Activated CD8-positive, alpha-beta T cell treated with anti-CD3 and anti-CD28 coated beads for 36 hours (primary cell): ENCODE measurements at regions not wholly inside any gene's neighbourhood (a gene's known extent, or its start where the extent isn't known, plus 50 kb on each side); places are given as distances from the start of the nearest gene placed in this dataset.

ENCODE experiments used
- ATAC-seq: fragments of 200-7000 bp; cut with Tn5 transposase; one replicate; pipeline ENCODE4 v1.10.0; 2021; ENCODE audit warnings: mild to moderate bottlenecking, moderate library complexity
- CTCF ChIA-PET: fragments of 350-600 bp; sonication (Branson Sonifier 250); formaldehyde crosslinking; loops from one replicate; lab custom pipeline; 2021; ENCODE audit warnings: antibody characterized with exemption; lab: Charles Lee
- POLR2A ChIA-PET: fragments of 350-600 bp; sonication (Branson Sonifier 250); formaldehyde crosslinking; loops from one replicate; lab custom pipeline; 2021; ENCODE audit warnings: antibody characterized with exemption; lab: Charles Lee
- DNase-seq: peaks from one replicate; pipeline ENCODE4 v3.0.0-alpha.2; 2020
- H3K27ac Mint-ChIP-seq: one replicate; pipeline ENCODE4 v1.8.0; 2021; ENCODE audit warnings: mild to moderate bottlenecking, mixed read lengths
- H3K27me3 Mint-ChIP-seq: one replicate; pipeline ENCODE4 v1.8.0; 2021; ENCODE audit warnings: mixed read lengths
- H3K36me3 Mint-ChIP-seq: one replicate; pipeline ENCODE4 v1.8.0; 2021; ENCODE audit warnings: low read depth, mixed read lengths
- H3K4me1 Mint-ChIP-seq: one replicate; pipeline ENCODE4 v1.8.0; 2021; ENCODE audit warnings: low read depth, mixed read lengths
- H3K4me3 Mint-ChIP-seq: one replicate; pipeline ENCODE4 v1.8.0; 2021; ENCODE audit warnings: mild to moderate bottlenecking, moderate library complexity, mixed read lengths
- H3K9me3 Mint-ChIP-seq: one replicate; pipeline ENCODE4 v1.8.0; 2021; ENCODE audit warnings: mixed read lengths
- CTCF ChIP-seq: fragments of 200-600 bp; IDR thresholded peaks from one replicate; pipeline ENCODE4 v1.8.0; 2022; ENCODE audit warnings: antibody characterized with exemption, mild to moderate bottlenecking
- intact Hi-C: fragments of 100-400 bp; cut with micrococcal nuclease; formaldehyde crosslinking; loops from one replicate; pipeline ENCODE4 v1.10.0; 2022

DNA sequence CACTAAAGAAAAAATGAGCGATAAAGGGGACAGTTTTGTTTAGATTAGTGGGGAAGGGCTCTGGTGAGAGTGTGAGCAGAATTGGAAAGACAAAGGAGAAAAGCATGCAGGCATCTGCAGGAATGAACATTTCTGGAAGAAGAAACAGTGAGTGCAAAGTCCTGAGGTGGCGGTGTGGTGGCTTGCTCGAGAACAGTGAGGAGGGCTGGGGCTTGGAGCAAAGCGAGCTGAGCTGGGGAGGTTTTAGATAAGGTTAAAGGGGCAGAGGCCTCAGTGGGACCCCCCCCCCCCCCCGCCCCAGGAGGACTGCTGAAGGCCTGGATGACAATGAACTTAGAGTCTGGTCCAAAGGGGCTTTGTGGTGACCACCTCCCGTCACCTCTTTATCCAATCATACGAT lies 202.7 kb upstream of the MVB12B start:
- intact Hi-C loops = no loop called here
- ATAC-seq = no peak
- no peak for TF ChIP-seq CTCF
- Mint-ChIP-seq H3K27me3 (peaks cover 22% of the 10 kb centered on the region), H3K36me3 (no peaks in the 10 kb centered on the region), H3K4me1 (no peaks in the 10 kb centered on the region), H3K9me3 (no peaks in the 10 kb centered on the region), H3K27ac (no peak overlapping the region), H3K4me3 (no peak overlapping the region)
- DNase-seq = no peak
- POLR2A ChIA-PET = no interaction called here
- CTCF ChIA-PET = no interaction called here

DNA sequence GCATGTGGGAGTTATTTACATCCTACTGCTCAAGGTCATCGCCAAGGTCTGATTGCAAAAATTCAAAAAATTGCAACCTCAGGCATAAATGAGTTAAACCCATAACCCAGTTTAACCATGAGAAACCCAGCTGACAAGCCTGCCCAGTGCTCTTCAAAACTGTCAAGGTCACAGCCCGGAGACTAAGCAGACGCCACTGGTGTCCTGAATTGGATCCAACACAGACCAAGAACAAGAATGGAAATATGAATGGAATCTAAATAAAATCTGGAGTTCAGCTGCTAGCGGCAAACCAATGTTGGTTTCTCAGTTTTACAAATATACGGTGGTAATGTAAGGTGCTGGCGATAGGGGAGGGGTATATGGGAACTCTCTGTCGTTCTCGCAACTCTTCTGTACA lies 201.5 kb upstream of the MVB12B start:
- H3K27me3 Mint-ChIP-seq = peaks cover 28% of the 10 kb centered on the region
- H3K4me1 Mint-ChIP-seq = no peaks in the 10 kb centered on the region

GRCh38 chr9:126125577-126125976 lies 201.1 kb upstream of the MVB12B start:
- POLR2A ChIA-PET = no interaction called here
- CTCF ChIA-PET = no interaction called here
- Mint-ChIP-seq H3K27me3 (peaks cover 28% of the 10 kb centered on the region), H3K36me3 (no peaks in the 10 kb centered on the region), H3K27ac (no peak overlapping the region), H3K4me1 (no peaks in the 10 kb centered on the region), H3K4me3 (no peak overlapping the region), H3K9me3 (no peaks in the 10 kb centered on the region)
- no peak for TF ChIP-seq CTCF
- intact Hi-C loops = no loop called here
- DNase-seq (no peak), ATAC-seq (no peak)

More for the DNA sequence above, 201.5 kb upstream of the MVB12B start:
- ATAC-seq = no peak
- ChIA-PET POLR2A (no interaction called here), CTCF (no interaction called here)
- intact Hi-C loops = no loop called here
- no peak for TF ChIP-seq CTCF
- no peak overlapping the region for H3K27ac Mint-ChIP-seq
- no peaks in the 10 kb centered on the region for H3K9me3 Mint-ChIP-seq
- DNase-seq = no peak
- H3K36me3 Mint-ChIP-seq = no peaks in the 10 kb centered on the region
- no peak overlapping the region for H3K4me3 Mint-ChIP-seq

DNA sequence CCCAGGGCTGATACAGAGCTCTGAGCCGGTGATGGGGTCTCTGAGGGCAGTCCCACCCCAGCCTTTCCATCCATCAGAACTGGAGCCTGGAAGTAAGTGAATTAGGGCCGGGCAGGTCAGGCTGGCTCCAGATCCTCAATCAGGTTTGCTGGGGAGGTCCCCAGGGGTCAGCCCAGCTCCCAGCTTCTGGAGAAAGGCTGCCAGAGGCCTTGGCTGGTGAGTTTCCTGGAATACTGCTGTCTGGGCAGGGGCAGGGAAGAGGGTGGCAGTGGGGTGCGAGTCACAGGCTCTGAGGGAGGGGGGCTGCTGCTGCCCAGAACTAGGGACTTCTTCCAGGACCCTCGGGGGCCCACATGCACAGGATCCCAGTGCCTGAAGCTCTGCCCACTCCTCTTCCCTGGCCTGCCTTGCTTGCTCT lies 200.6 kb upstream of the MVB12B start:
- Mint-ChIP-seq H3K4me3 (no peak overlapping the region), H3K36me3 (no peaks in the 10 kb centered on the region), H3K9me3 (no peaks in the 10 kb centered on the region), H3K4me1 (no peaks in the 10 kb centered on the region), H3K27me3 (peaks cover 28% of the 10 kb centered on the region), H3K27ac (no peak overlapping the region)
- DNase-seq = no peak
- ATAC-seq = no peak
- ChIA-PET POLR2A (no interaction called here), CTCF (no interaction called here)
- intact Hi-C loops = no loop called here
- no peak for TF ChIP-seq CTCF

DNA sequence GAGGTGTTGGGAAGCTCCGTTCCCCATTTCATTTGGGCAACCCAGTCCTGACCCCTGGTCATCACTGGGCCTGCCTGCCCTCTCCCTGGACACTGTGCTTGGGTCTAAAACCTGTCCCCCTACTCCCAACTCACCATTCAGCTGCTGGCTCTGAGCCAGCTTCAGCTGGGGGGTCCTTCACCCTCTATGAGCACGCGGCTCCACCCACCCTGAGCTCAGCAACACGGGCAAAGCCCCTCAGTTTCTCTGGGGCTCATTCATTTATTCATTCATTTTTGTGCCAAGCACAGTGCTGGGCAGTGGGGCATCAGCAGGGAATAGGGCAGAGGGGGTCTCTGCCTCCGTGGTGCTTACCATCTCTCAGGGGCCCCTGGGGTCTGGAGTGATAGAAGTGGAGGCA lies 199.8 kb upstream of the MVB12B start:
- Mint-ChIP-seq H3K4me1 (no peaks in the 10 kb centered on the region), H3K27ac (no peak overlapping the region), H3K36me3 (no peaks in the 10 kb centered on the region), H3K27me3 (peaks cover 28% of the 10 kb centered on the region), H3K4me3 (no peak overlapping the region), H3K9me3 (no peaks in the 10 kb centered on the region)
- ATAC-seq = no peak
- ChIA-PET POLR2A (no interaction called here), CTCF (no interaction called here)
- intact Hi-C loops = no loop called here
- DNase-seq = no peak
- no peak for TF ChIP-seq CTCF
